ENCODE measurements at regions not wholly inside any gene's neighbourhood (a gene's known extent, or its start where the extent isn't known, plus 50 kb on each side); places are given as distances from the start of the nearest gene placed in this dataset.

- TF ChIP-seq, protein P1, sequence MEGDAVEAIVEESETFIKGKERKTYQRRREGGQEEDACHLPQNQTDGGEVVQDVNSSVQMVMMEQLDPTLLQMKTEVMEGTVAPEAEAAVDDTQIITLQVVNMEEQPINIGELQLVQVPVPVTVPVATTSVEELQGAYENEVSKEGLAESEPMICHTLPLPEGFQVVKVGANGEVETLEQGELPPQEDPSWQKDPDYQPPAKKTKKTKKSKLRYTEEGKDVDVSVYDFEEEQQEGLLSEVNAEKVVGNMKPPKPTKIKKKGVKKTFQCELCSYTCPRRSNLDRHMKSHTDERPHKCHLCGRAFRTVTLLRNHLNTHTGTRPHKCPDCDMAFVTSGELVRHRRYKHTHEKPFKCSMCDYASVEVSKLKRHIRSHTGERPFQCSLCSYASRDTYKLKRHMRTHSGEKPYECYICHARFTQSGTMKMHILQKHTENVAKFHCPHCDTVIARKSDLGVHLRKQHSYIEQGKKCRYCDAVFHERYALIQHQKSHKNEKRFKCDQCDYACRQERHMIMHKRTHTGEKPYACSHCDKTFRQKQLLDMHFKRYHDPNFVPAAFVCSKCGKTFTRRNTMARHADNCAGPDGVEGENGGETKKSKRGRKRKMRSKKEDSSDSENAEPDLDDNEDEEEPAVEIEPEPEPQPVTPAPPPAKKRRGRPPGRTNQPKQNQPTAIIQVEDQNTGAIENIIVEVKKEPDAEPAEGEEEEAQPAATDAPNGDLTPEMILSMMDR (IDR thresholded peaks at IDR 0.05): no peak
- TF ChIP-seq POLR2AphosphoS5 (IDR thresholded peaks at IDR 0.05): no peak
Observed at GRCh38 chr15:35876762-35877161, 330.8 kb upstream of the DPH6 start.
